ENCODE measurements at regions not wholly inside any gene's neighbourhood (a gene's known extent, or its start where the extent isn't known, plus 50 kb on each side); places are given as distances from the start of the nearest gene placed in this dataset.

GRCh38 chr2:30382995-30383394 lies 64.1 kb upstream of the LCLAT1 start:
- Mint-ChIP-seq H3K36me3 (ENCODE audit: low read depth) (no peaks in the 10 kb centered on the region), H3K4me1 (no peaks in the 10 kb centered on the region), H3K4me3 (no peak overlapping the region), H3K9me3 (no peaks in the 10 kb centered on the region), H3K27me3 (ENCODE audit: insufficient read depth) (peaks cover 11% of the 10 kb centered on the region), H3K27ac (no peak overlapping the region)
- Histone ChIP-seq H3K4me1 (ENCODE audit: control insufficient read depth, insufficient read depth, low read length) (no peaks in the 10 kb centered on the region), H3K36me3 (ENCODE audit: control insufficient read depth, insufficient read depth, low read length) (no peaks in the 10 kb centered on the region), H3K27ac (ENCODE audit: low read depth, low read length) (no peak overlapping the region), H3K4me3 (ENCODE audit: low read length) (no peak overlapping the region), H3K27me3 (ENCODE audit: control insufficient read depth, insufficient read depth, low read length, poor library complexity, severe bottlenecking) (peaks cover 17% of the 10 kb centered on the region), H3K9ac (ENCODE audit: extremely low read depth, low read length, poor library complexity, severe bottlenecking) (no peak overlapping the region), H3K9me3 (ENCODE audit: control insufficient read depth, low read length) (no peaks in the 10 kb centered on the region)
- DNase-seq, result no peak
- no peak for TF ChIP-seq CTCF (conservative IDR thresholded peaks at IDR 0.05)
- WGBS, 2 experiments (ENCODE audit: insufficient coverage in 1 of 2, insufficient read length in 1 of 2), result 93% methylated on average over 1 of the region's 1 CpG; no CpG with 5 or more reads in 1 of the 2 experiments

- WGBS, 2 experiments (ENCODE audit: insufficient coverage in 1 of 2, insufficient read length in 1 of 2), result 35 to 40% methylated on average over 5 of the region's 5 CpGs
- H3K4me3 Mint-ChIP-seq, result no peak overlapping the region
- no peak overlapping the region for H3K9ac ChIP-seq (ENCODE audit: extremely low read depth, low read length, poor library complexity, severe bottlenecking)
- peaks cover 11% of the 10 kb centered on the region for H3K27me3 Mint-ChIP-seq (ENCODE audit: insufficient read depth)
- no peak overlapping the region for H3K27ac Mint-ChIP-seq
- no peaks in the 10 kb centered on the region for H3K9me3 Mint-ChIP-seq
- no peak overlapping the region for H3K4me3 ChIP-seq (ENCODE audit: low read length)
- H3K36me3 Mint-ChIP-seq (ENCODE audit: low read depth), result no peaks in the 10 kb centered on the region
- no peaks in the 10 kb centered on the region for H3K36me3 ChIP-seq (ENCODE audit: control insufficient read depth, insufficient read depth, low read length)
- H3K4me1 ChIP-seq (ENCODE audit: control insufficient read depth, insufficient read depth, low read length), result no peaks in the 10 kb centered on the region
- no peaks in the 10 kb centered on the region for H3K4me1 Mint-ChIP-seq
- no peak for TF ChIP-seq CTCF (conservative IDR thresholded peaks at IDR 0.05)
- H3K9me3 ChIP-seq (ENCODE audit: control insufficient read depth, low read length), result no peaks in the 10 kb centered on the region
- H3K27me3 ChIP-seq (ENCODE audit: control insufficient read depth, insufficient read depth, low read length, poor library complexity, severe bottlenecking), result peaks cover 17% of the 10 kb centered on the region
- no peak overlapping the region for H3K27ac ChIP-seq (ENCODE audit: low read depth, low read length)
- DNase-seq, result peak; percentile 89
Measured at GRCh38 chr2:30385327-30385726, 61.7 kb upstream of the LCLAT1 start.

- Mint-ChIP-seq H3K27ac (no peak overlapping the region), H3K4me1 (no peaks in the 10 kb centered on the region), H3K4me3 (no peak overlapping the region), H3K9me3 (no peaks in the 10 kb centered on the region), H3K27me3 (ENCODE audit: insufficient read depth) (no peaks in the 10 kb centered on the region), H3K36me3 (ENCODE audit: low read depth) (no peaks in the 10 kb centered on the region)
- H3K27ac ChIP-seq (ENCODE audit: low read depth, low read length), result no peak overlapping the region
- no peak overlapping the region for H3K9ac ChIP-seq (ENCODE audit: extremely low read depth, low read length, poor library complexity, severe bottlenecking)
- H3K36me3 ChIP-seq (ENCODE audit: control insufficient read depth, insufficient read depth, low read length), result no peaks in the 10 kb centered on the region
- H3K27me3 ChIP-seq (ENCODE audit: control insufficient read depth, insufficient read depth, low read length, poor library complexity, severe bottlenecking), result no peaks in the 10 kb centered on the region
- DNase-seq, result no peak
- no peak overlapping the region for H3K4me3 ChIP-seq (ENCODE audit: low read length)
- no peaks in the 10 kb centered on the region for H3K4me1 ChIP-seq (ENCODE audit: control insufficient read depth, insufficient read depth, low read length)
- no peaks in the 10 kb centered on the region for H3K9me3 ChIP-seq (ENCODE audit: control insufficient read depth, low read length)
- TF ChIP-seq CTCF (conservative IDR thresholded peaks at IDR 0.05), result no peak
Measured at GRCh38 chr2:30392097-30392496, 54.9 kb upstream of the LCLAT1 start.

All from endodermal cell (in vitro differentiated cells).